GM12878 (cell line): ENCODE measurements at regions not wholly inside any gene's neighbourhood (a gene's known extent, or its start where the extent isn't known, plus 50 kb on each side); places are given as distances from the start of the nearest gene placed in this dataset.

Experiments
- ATAC-seq: fragments of 200-7000 bp; cut with Tn5 transposase; 3 replicates; pipeline ENCODE4 v1.9.1; 2020; ENCODE audit warnings: mild to moderate bottlenecking, moderate library complexity
- BruUV-seq: library from RNA; stranded (reverse); fragments of 400-500 nt; replicated peaks from 2 replicates; lab custom pipeline; 2021; lab: Mats Ljungman, UMichigan
- CTCF ChIA-PET: fragments of 300-600 bp; sonication (Branson Sonifier 250); formaldehyde crosslinking; extraction: SDS; loops from one replicate; lab custom pipeline; 2021; ENCODE audit warnings: inconsistent platforms; lab: Yijun Ruan, JAX
- POLR2A ChIA-PET: fragments of 350-600 bp; formaldehyde crosslinking; extraction: SDS; loops from one replicate; lab custom pipeline; 2021; ENCODE audit warnings: inconsistent platforms; lab: Charles Lee
- RAD21 ChIA-PET: fragments of 300-600 bp; sonication (Branson Sonifier 250); formaldehyde crosslinking; loops from one replicate; lab custom pipeline; 2023; ENCODE audit warnings: antibody characterized with exemption; ENCODE audit not compliant: unreplicated experiment; lab: Charles Lee
- SMC1A ChIA-PET: fragments of 300-600 bp; sonication (Branson Sonifier 250); formaldehyde crosslinking; loops from one replicate; lab custom pipeline; 2023; ENCODE audit not compliant: unreplicated experiment, uncharacterized antibody; lab: Charles Lee
- DNase-seq: peaks from one replicate; pipeline ENCODE4 v3.0.0-alpha.2; 2011; ENCODE audit warnings: low read depth, low spot score
- FAIRE-seq: peaks from 3 replicates; lab custom pipeline; 2011; peaks lifted over from hg19 to GRCh38; lab: Jason Lieb, UNC
- H2AFZ ChIP-seq: 2 replicates; pipeline ENCODE4 v1.6.0; 2011; ENCODE audit warnings: low read depth, low read length, control low read depth; ENCODE audit not compliant: control insufficient read depth
- H3K27ac ChIP-seq: 2 replicates; pipeline ENCODE4 v1.5.1; 2011; ENCODE audit warnings: control low read depth; ENCODE audit not compliant: control insufficient read depth, insufficient read depth
- H3K27me3 ChIP-seq, 2 experiments: replicated peaks in 1 of 2; 2 replicates each; pipeline versions ENCODE4 v1.6.0 to v1.6.1; 2011; ENCODE audit warnings: low read length in 1 of 2; ENCODE audit not compliant: control insufficient read depth in 2 of 2, insufficient read depth in 2 of 2
- H3K36me3 ChIP-seq, 2 experiments: 2 replicates each; pipeline ENCODE4 v1.5.1; 2011; ENCODE audit warnings: low read length in 1 of 2; ENCODE audit not compliant: control insufficient read depth in 2 of 2, insufficient read depth in 2 of 2
- H3K4me1 ChIP-seq: 2 replicates; pipeline ENCODE4 v1.6.1; 2011; ENCODE audit warnings: mild to moderate bottlenecking, low read length, moderate library complexity, mixed read lengths; ENCODE audit not compliant: control insufficient read depth, insufficient read depth
- H3K4me2 ChIP-seq: 2 replicates; pipeline ENCODE4 v1.6.0; 2011; ENCODE audit warnings: control low read depth; ENCODE audit not compliant: control insufficient read depth, insufficient read depth
- H3K4me3 ChIP-seq: fragments of 200-600 bp; sonication (generic); 2 replicates; pipeline ENCODE4 v1.5.1; 2016
- H3K79me2 ChIP-seq: 2 replicates; pipeline ENCODE4 v1.6.0; 2011; ENCODE audit warnings: low read length; ENCODE audit not compliant: control insufficient read depth, insufficient read depth
- H3K9ac ChIP-seq: 2 replicates; pipeline ENCODE4 v1.8.0; 2011; ENCODE audit warnings: low read length, control low read depth, mixed read lengths; ENCODE audit not compliant: control insufficient read depth, insufficient read depth
- H3K9me3 ChIP-seq: replicated peaks from 3 replicates; pipeline ENCODE4 v1.5.1; 2011; ENCODE audit warnings: mild to moderate bottlenecking, low read length; ENCODE audit not compliant: control insufficient read depth, insufficient read depth
- H4K20me1 ChIP-seq: 2 replicates; pipeline ENCODE4 v1.6.0; 2011; ENCODE audit not compliant: control insufficient read depth, insufficient read depth
- ATF7 ChIP-seq: fragments of 450-650 bp; IDR thresholded peaks from 2 replicates; pipeline ENCODE4 v1.6.1; 2016; ENCODE audit warnings: low read depth, mild to moderate bottlenecking
- BMI1 ChIP-seq: fragments of 450-650 bp; IDR thresholded peaks from 2 replicates; pipeline ENCODE4 v1.6.1; 2016; ENCODE audit warnings: mild to moderate bottlenecking, moderate library complexity, borderline replicate concordance
- CBX5 ChIP-seq: sonication (generic); IDR thresholded peaks from 2 replicates; pipeline ENCODE4 v1.6.1; 2016; ENCODE audit warnings: low read depth, moderate library complexity, mild to moderate bottlenecking, inconsistent platforms
- CHD2 ChIP-seq: IDR thresholded peaks from 2 replicates; pipeline ENCODE4 v1.6.1; 2011; ENCODE audit warnings: low read depth, low read length, improper control_type of control experiment, borderline replicate concordance
- CREB1 ChIP-seq: IDR thresholded peaks from 2 replicates; pipeline ENCODE4 v1.6.1; 2012; ENCODE audit warnings: low read depth, mild to moderate bottlenecking, inconsistent platforms
- ELK1 ChIP-seq: IDR thresholded peaks from 2 replicates; pipeline ENCODE4 v1.6.1; 2012; ENCODE audit warnings: low read depth, low read length, improper control_type of control experiment
- GATAD2B ChIP-seq: fragments of 450-650 bp; conservative IDR thresholded peaks from 2 replicates; pipeline ENCODE4 v1.6.1; 2017; ENCODE audit warnings: low read depth, mild to moderate bottlenecking, moderate library complexity
- MTA2 ChIP-seq: fragments of 450-650 bp; IDR thresholded peaks from 2 replicates; pipeline ENCODE4 v1.6.1; 2016; ENCODE audit warnings: low read depth, mild to moderate bottlenecking, moderate library complexity
- MTA3 ChIP-seq: IDR thresholded peaks from 2 replicates; pipeline ENCODE4 v1.6.1; 2012; ENCODE audit warnings: low read length, inconsistent platforms, borderline replicate concordance
- PAX5 ChIP-seq: IDR thresholded peaks from 2 replicates; pipeline ENCODE4 v1.6.1; 2011; ENCODE audit warnings: low read depth, low read length, borderline replicate concordance
- POLR2A ChIP-seq: IDR thresholded peaks from 2 replicates; pipeline ENCODE4 v1.6.1; 2011; ENCODE audit warnings: low read depth, mild to moderate bottlenecking, low read length
- SREBF1 ChIP-seq: IDR thresholded peaks from 2 replicates; pipeline ENCODE4 v1.6.1; 2012; ENCODE audit warnings: mild to moderate bottlenecking, low read length
- SREBF2 ChIP-seq: IDR thresholded peaks from 2 replicates; pipeline ENCODE4 v1.6.1; 2012; ENCODE audit warnings: mild to moderate bottlenecking, low read length
- TCF12 ChIP-seq: IDR thresholded peaks from 2 replicates; pipeline ENCODE4 v1.6.1; 2011; ENCODE audit warnings: low read depth, mild to moderate bottlenecking, low read length
- ZNF217 ChIP-seq: fragments of 450-650 bp; IDR thresholded peaks from 2 replicates; pipeline ENCODE4 v1.6.1; 2017; ENCODE audit warnings: antibody characterized with exemption, mild to moderate bottlenecking
- ZSCAN29 ChIP-seq: fragments of 450-650 bp; IDR thresholded peaks from 2 replicates; pipeline ENCODE4 v1.6.1; 2017; ENCODE audit warnings: mild to moderate bottlenecking, moderate library complexity
- WGBS: methylation state at CpG from one replicate; pipeline ENCODE4 v1.1.6; 2016; ENCODE audit warnings: low lambda C conversion rate; ENCODE audit not compliant: insufficient replicate concordance, insufficient coverage; ENCODE audit errors: missing lambda C conversion rate; 5-methylcytosine and 5-hydroxymethylcytosine counted together
- in situ Hi-C: fragments of 300-500 bp; cut with MboI; formaldehyde crosslinking; loops from 9 replicates; pipeline ENCODE4 v1.14.3; 2018; ENCODE audit warnings: mixed read lengths
- intact Hi-C: fragments of 100-400 bp; cut with micrococcal nuclease; formaldehyde crosslinking; loops from one replicate; pipeline ENCODE4 v1.14.2; 2022; ENCODE audit not compliant: unreplicated experiment

GRCh38 chr16:9183682-9184353 is 92.4 kb downstream of the HAPSTR1 start:
- intact Hi-C loops = no loop called here
- no peak overlapping the region for H2AFZ ChIP-seq
- no peak overlapping the region for H3K27ac ChIP-seq
- no peaks in the 10 kb centered on the region for H3K79me2 ChIP-seq
- 66% methylated on average over 28 of the region's 29 CpGs for WGBS
- no peak for DNase-seq
- H3K9me3 ChIP-seq = no peaks in the 10 kb centered on the region
- H3K4me3 ChIP-seq = no peak overlapping the region
- in situ Hi-C loops = no loop called here
- H3K27me3 ChIP-seq = no peaks in the 10 kb centered on the region
- no peaks in the 10 kb centered on the region for H4K20me1 ChIP-seq
- H3K4me1 ChIP-seq = no peaks in the 10 kb centered on the region
- CTCF ChIA-PET = interaction anchor here (0.7 kb wide), 1 partner anchor 150 kb away, joined by 3 read pairs; no protein-coding TSS in a partner anchor
- H3K4me2 ChIP-seq = no peak overlapping the region
- no TSS peak for BruUV-seq
- SMC1A ChIA-PET = interaction anchor here (0.6 kb wide), 1 partner anchor 64 kb away, joined by 3 read pairs; no protein-coding TSS in a partner anchor
- TF ChIP-seq PAX5 = no peak
- TF ChIP-seq TCF12 = no peak
- no peak for TF ChIP-seq CREB1
- TF ChIP-seq ZSCAN29 = no peak
- TF ChIP-seq BMI1 = no peak
- no peak for TF ChIP-seq SREBF1
- TF ChIP-seq MTA3 = no peak
- no peak for TF ChIP-seq POLR2A
- TF ChIP-seq ELK1 = no peak
- no peak for TF ChIP-seq CBX5
- TF ChIP-seq GATAD2B = no peak
- TF ChIP-seq SREBF2 = no peak
- no peak for TF ChIP-seq MTA2
- TF ChIP-seq CHD2 = no peak
- TF ChIP-seq ATF7 = no peak
- TF ChIP-seq ZNF217 = no peak
- ATAC-seq = no peak
- no peak overlapping the region for H3K9ac ChIP-seq
- no peak for FAIRE-seq
- H3K36me3 ChIP-seq = no peaks in the 10 kb centered on the region
- POLR2A ChIA-PET = no interaction called here
- RAD21 ChIA-PET = no interaction called here
